ENCODE measurements at regions not wholly inside any gene's neighbourhood (a gene's known extent, or its start where the extent isn't known, plus 50 kb on each side); places are given as distances from the start of the nearest gene placed in this dataset.
"Not testable (repeated sequence)": the region's sequence is repeated elsewhere in the genome, so short reads cannot be mapped to it uniquely, and the experiment has no call there.

DNA sequence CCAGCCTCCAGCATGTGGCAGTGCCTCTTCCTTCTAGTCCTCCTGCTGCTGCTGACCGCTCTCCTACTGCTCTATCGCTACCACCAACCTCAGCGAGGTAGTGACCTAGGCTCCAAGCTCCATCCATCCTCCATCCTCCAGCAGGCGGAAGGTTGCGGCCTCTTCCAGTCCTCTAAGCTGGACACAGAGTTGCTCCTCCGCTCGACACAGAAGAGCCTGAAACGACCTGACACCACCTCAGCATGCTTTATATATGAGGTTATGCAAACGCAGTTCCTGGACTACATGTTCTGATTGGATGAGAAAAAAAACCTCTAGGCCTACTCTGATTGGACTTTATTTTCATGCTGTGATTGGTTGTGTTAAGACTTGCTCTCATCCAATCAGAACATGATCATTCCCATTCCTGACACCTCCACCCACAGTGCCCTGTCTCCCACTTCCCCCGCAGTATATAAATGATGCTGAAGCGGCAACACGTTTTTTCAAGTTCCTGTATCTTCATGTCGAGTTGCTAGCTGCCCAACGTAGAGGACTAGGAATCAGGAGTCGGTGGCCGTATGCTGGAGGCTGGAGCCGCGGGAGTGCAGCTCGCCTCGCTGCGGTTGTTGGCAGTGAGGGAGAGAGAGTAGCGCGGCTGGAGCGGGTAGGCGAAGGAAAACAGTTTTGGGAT, 398.1 kb downstream of the KCNJ18 start:
- Histone ChIP-seq H3K4me3 (replicated peaks in 1 of 3; ENCODE audit: low read depth in 2 of 3, low read length in 3 of 3) (no peak overlapping the region), H4K20me1 (ENCODE audit: insufficient read depth, low read length) (no peaks in the 10 kb centered on the region), H3K4me2 (replicated peaks; ENCODE audit: extremely low read depth, low read length, poor library complexity, severe bottlenecking) (no peak overlapping the region), H3K27ac (ENCODE audit: low read depth in 1 of 2, low read length in 2 of 2) (no peak overlapping the region), H3K36me3 (replicated peaks in 1 of 2; ENCODE audit: control insufficient read depth in 1 of 2, insufficient read depth in 2 of 2, low read length in 2 of 2) (no peaks in the 10 kb centered on the region), H3K79me2 (ENCODE audit: insufficient read depth, low read length) (no peaks in the 10 kb centered on the region), H3K27me3 (ENCODE audit: control insufficient read depth in 2 of 2, insufficient read depth in 2 of 2, low read length in 2 of 2) (no peaks in the 10 kb centered on the region), H3K4me1 (ENCODE audit: control insufficient read depth in 1 of 2, insufficient read depth in 2 of 2, low read length in 2 of 2) (no peaks in the 10 kb centered on the region), H3K9ac (ENCODE audit: insufficient read depth, low read length, poor library complexity, severe bottlenecking) (no peak overlapping the region), H3K9me3 (replicated peaks in 1 of 2; ENCODE audit: control insufficient read depth in 1 of 2, insufficient read depth in 1 of 2, low read length in 2 of 2) (peaks cover 8 to 20% of the 10 kb centered on the region in 2 donors), H2AFZ (ENCODE audit: insufficient read depth, low read depth, low read length, poor library complexity, severe bottlenecking) (no peak overlapping the region)
- intact Hi-C loops (cut with micrococcal nuclease): no loop called here
- DNase-seq: no peak
- no peak overlapping the region for H3K27ac Mint-ChIP-seq
- H3K36me3 Mint-ChIP-seq: no peaks in the 10 kb centered on the region
- 95% methylated on average over 20 of the region's 25 CpGs for WGBS (ENCODE audit: insufficient coverage)
- H3K27me3 Mint-ChIP-seq (ENCODE audit: low read depth in 3 of 3): no peaks in the 10 kb centered on the region
- no peaks in the 10 kb centered on the region for H3K4me1 Mint-ChIP-seq
- H3K9me3 Mint-ChIP-seq: peaks cover 10 to 32% (median 17%) of the 10 kb centered on the region in 7 donors
- TF ChIP-seq, protein P1, sequence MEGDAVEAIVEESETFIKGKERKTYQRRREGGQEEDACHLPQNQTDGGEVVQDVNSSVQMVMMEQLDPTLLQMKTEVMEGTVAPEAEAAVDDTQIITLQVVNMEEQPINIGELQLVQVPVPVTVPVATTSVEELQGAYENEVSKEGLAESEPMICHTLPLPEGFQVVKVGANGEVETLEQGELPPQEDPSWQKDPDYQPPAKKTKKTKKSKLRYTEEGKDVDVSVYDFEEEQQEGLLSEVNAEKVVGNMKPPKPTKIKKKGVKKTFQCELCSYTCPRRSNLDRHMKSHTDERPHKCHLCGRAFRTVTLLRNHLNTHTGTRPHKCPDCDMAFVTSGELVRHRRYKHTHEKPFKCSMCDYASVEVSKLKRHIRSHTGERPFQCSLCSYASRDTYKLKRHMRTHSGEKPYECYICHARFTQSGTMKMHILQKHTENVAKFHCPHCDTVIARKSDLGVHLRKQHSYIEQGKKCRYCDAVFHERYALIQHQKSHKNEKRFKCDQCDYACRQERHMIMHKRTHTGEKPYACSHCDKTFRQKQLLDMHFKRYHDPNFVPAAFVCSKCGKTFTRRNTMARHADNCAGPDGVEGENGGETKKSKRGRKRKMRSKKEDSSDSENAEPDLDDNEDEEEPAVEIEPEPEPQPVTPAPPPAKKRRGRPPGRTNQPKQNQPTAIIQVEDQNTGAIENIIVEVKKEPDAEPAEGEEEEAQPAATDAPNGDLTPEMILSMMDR (IDR thresholded peaks at IDR 0.05): no peak
- H3K4me3 Mint-ChIP-seq: no peak overlapping the region

DNA sequence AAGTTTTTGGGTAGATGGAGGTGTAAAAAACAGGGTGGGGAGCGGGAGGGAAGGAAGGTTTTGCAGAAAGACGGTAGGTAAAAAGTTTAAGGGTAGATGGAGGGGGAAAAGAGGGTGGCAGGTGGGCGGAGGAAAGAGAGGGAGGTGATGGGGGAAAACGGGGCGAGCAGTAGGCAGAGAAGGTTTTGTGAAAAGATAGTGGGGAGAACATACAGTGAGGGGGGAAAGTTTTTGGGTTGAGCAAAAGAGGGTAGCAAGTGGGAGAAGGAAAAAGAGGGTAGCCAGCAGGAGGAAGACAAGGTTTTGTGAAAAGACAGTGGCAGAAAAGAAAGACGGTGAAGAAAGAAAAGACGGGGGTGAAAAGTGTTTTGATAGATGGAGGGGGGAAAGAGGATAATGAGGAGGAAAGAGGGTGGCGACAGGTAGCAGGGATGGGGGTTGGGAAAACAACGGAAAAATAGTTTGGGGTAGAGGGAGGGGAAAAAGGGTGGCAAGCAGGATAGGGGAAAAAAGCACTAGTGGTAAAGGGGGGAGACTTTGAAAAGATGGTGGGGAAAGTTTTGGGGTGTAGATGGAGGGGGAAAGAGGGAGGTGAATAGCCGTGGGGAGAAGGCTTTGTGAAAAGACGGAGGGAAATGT, 398.8 kb downstream of the KCNJ18 start:
- H3K27ac ChIP-seq (ENCODE audit: low read depth in 1 of 2, low read length in 2 of 2); H3K27me3 ChIP-seq (ENCODE audit: control insufficient read depth in 2 of 2, insufficient read depth in 2 of 2, low read length in 2 of 2); H3K36me3 Mint-ChIP-seq; DNase-seq; H3K36me3 ChIP-seq (replicated peaks in 1 of 2; ENCODE audit: control insufficient read depth in 1 of 2, insufficient read depth in 2 of 2, low read length in 2 of 2); H3K79me2 ChIP-seq (ENCODE audit: insufficient read depth, low read length); H3K4me3 ChIP-seq (replicated peaks in 1 of 3; ENCODE audit: low read depth in 2 of 3, low read length in 3 of 3); H3K27me3 Mint-ChIP-seq (ENCODE audit: low read depth in 3 of 3); H3K4me2 ChIP-seq (replicated peaks; ENCODE audit: extremely low read depth, low read length, poor library complexity, severe bottlenecking); H3K4me1 ChIP-seq (ENCODE audit: control insufficient read depth in 1 of 2, insufficient read depth in 2 of 2, low read length in 2 of 2); H2AFZ ChIP-seq (ENCODE audit: insufficient read depth, low read depth, low read length, poor library complexity, severe bottlenecking); H3K4me1 Mint-ChIP-seq; intact Hi-C loops (cut with micrococcal nuclease); H3K27ac Mint-ChIP-seq; H3K4me3 Mint-ChIP-seq; H3K9ac ChIP-seq (ENCODE audit: insufficient read depth, low read length, poor library complexity, severe bottlenecking); H4K20me1 ChIP-seq (ENCODE audit: insufficient read depth, low read length): not testable (repeated sequence)
- H3K9me3 ChIP-seq (replicated peaks in 1 of 2; ENCODE audit: control insufficient read depth in 1 of 2, insufficient read depth in 1 of 2, low read length in 2 of 2): peaks cover 8 to 20% of the 10 kb centered on the region in 2 donors
- H3K9me3 Mint-ChIP-seq: peaks cover 10 to 32% (median 17%) of the 10 kb centered on the region in 7 donors
- WGBS (ENCODE audit: insufficient coverage): 93% methylated on average over 9 of the region's 11 CpGs

DNA sequence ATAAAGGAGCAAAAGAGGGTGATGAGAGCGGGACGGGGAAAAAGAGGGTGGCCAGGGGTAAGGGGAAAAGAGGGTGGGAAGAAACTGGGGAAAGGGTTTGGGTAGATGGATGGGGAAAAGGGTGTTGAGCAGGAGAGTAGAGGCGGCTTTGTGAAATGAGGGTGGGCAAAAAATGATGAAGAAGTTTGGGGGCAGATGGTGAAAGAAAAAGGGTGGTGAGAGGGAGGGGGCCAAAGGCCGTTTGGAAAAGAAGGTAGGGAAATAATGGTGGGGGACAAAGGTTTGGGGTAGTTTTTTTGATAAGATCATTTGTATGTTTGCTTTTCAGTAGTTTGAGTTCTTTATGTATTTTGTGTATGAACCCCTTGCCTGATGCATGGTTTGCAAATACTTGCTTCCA, 399.5 kb downstream of the KCNJ18 start:
- H3K36me3 ChIP-seq (replicated peaks in 1 of 2; ENCODE audit: control insufficient read depth in 1 of 2, insufficient read depth in 2 of 2, low read length in 2 of 2): not testable (repeated sequence)

DNA sequence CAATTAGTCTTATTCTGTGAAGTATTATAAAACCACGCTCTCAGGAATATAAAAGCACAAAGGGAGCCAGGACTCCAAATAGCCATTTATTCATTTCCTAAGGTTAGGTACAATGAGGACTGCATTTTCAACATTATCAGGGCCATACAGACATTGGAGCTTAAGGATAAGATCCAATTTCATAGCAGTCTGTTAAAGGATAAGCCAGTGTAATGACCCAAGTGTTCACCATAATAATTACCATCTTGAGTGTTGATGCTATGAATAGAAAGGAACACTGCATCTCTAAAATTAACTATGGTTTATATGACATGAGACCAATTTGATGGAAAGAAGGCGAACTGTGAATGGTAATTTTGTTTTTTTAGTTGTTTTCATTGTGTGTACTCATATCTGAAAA, 403.1 kb downstream of the KCNJ18 start:
- H3K36me3 ChIP-seq (replicated peaks in 1 of 2; ENCODE audit: control insufficient read depth in 1 of 2, insufficient read depth in 2 of 2, low read length in 2 of 2); H3K4me3 ChIP-seq (replicated peaks in 1 of 3; ENCODE audit: low read depth in 2 of 3, low read length in 3 of 3); H3K4me2 ChIP-seq (replicated peaks; ENCODE audit: extremely low read depth, low read length, poor library complexity, severe bottlenecking); DNase-seq; H3K9ac ChIP-seq (ENCODE audit: insufficient read depth, low read length, poor library complexity, severe bottlenecking); H3K36me3 Mint-ChIP-seq; H3K4me1 ChIP-seq (ENCODE audit: control insufficient read depth in 1 of 2, insufficient read depth in 2 of 2, low read length in 2 of 2); intact Hi-C loops (cut with micrococcal nuclease); H3K4me1 Mint-ChIP-seq; H3K79me2 ChIP-seq (ENCODE audit: insufficient read depth, low read length); H4K20me1 ChIP-seq (ENCODE audit: insufficient read depth, low read length); H3K27me3 Mint-ChIP-seq (ENCODE audit: low read depth in 3 of 3); H3K27me3 ChIP-seq (ENCODE audit: control insufficient read depth in 2 of 2, insufficient read depth in 2 of 2, low read length in 2 of 2); H3K27ac ChIP-seq (ENCODE audit: low read depth in 1 of 2, low read length in 2 of 2); H3K4me3 Mint-ChIP-seq; H2AFZ ChIP-seq (ENCODE audit: insufficient read depth, low read depth, low read length, poor library complexity, severe bottlenecking); H3K27ac Mint-ChIP-seq; H3K9me3 ChIP-seq (replicated peaks in 1 of 2; ENCODE audit: control insufficient read depth in 1 of 2, insufficient read depth in 1 of 2, low read length in 2 of 2): not testable (repeated sequence)
- no CpG with 5 or more reads among the region's 2 CpGs for WGBS (ENCODE audit: insufficient coverage)
- peaks cover 4 to 11% (median 5%) of the 10 kb centered on the region in 7 donors for H3K9me3 Mint-ChIP-seq

More for the DNA sequence above, 399.5 kb downstream of the KCNJ18 start:
- intact Hi-C loops (cut with micrococcal nuclease); DNase-seq; H3K4me2 ChIP-seq (replicated peaks; ENCODE audit: extremely low read depth, low read length, poor library complexity, severe bottlenecking); H3K36me3 Mint-ChIP-seq; H3K27ac Mint-ChIP-seq; H4K20me1 ChIP-seq (ENCODE audit: insufficient read depth, low read length); H3K27me3 Mint-ChIP-seq (ENCODE audit: low read depth in 3 of 3); H3K27ac ChIP-seq (ENCODE audit: low read depth in 1 of 2, low read length in 2 of 2); H2AFZ ChIP-seq (ENCODE audit: insufficient read depth, low read depth, low read length, poor library complexity, severe bottlenecking); H3K27me3 ChIP-seq (ENCODE audit: control insufficient read depth in 2 of 2, insufficient read depth in 2 of 2, low read length in 2 of 2); H3K9ac ChIP-seq (ENCODE audit: insufficient read depth, low read length, poor library complexity, severe bottlenecking); H3K4me3 Mint-ChIP-seq; H3K79me2 ChIP-seq (ENCODE audit: insufficient read depth, low read length); H3K4me1 ChIP-seq (ENCODE audit: control insufficient read depth in 1 of 2, insufficient read depth in 2 of 2, low read length in 2 of 2); H3K4me3 ChIP-seq (replicated peaks in 1 of 3; ENCODE audit: low read depth in 2 of 3, low read length in 3 of 3); H3K4me1 Mint-ChIP-seq: not testable (repeated sequence)
- WGBS (ENCODE audit: insufficient coverage): 91% methylated on average over 4 of the region's 4 CpGs
- H3K9me3 Mint-ChIP-seq: peaks cover 10 to 30% (median 17%) of the 10 kb centered on the region in 7 donors
- peaks cover 8 to 20% of the 10 kb centered on the region in 2 donors for H3K9me3 ChIP-seq (replicated peaks in 1 of 2; ENCODE audit: control insufficient read depth in 1 of 2, insufficient read depth in 1 of 2, low read length in 2 of 2)

Data from CD14-positive monocyte (primary cell).